Neutrophil (primary cell): ENCODE measurements at regions not wholly inside any gene's neighbourhood (a gene's known extent, or its start where the extent isn't known, plus 50 kb on each side); places are given as distances from the start of the nearest gene placed in this dataset.
"Not testable (repeated sequence)": the region's sequence is repeated elsewhere in the genome, so short reads cannot be mapped to it uniquely, and the experiment has no call there.

Source experiments
- H3K27ac ChIP-seq: fragments of 200-600 bp; sonication (generic); 2 replicates; pipeline ENCODE4 v1.5.1; 2016; ENCODE audit warnings: mild to moderate bottlenecking, moderate library complexity
- H3K27me3 ChIP-seq: fragments of 200-600 bp; sonication (generic); 2 replicates; pipeline ENCODE4 v1.6.0; 2016; ENCODE audit warnings: mild to moderate bottlenecking
- H3K36me3 ChIP-seq: fragments of 200-600 bp; sonication (generic); 2 replicates; pipeline ENCODE4 v1.5.1; 2017
- H3K4me1 ChIP-seq, 2 experiments: fragments of 200-600 bp in 1 of 2; sonication (generic) in 1 of 2; 1 replicate in 1 of 2; 2 replicates in 1 of 2; pipeline versions ENCODE4 v1.5.1 to v1.6.1; 2013 to 2016; ENCODE audit warnings: low read depth in 1 of 2, low read length in 1 of 2, mild to moderate bottlenecking in 1 of 2, moderate library complexity in 1 of 2; ENCODE audit not compliant: control insufficient read depth in 1 of 2, insufficient read depth in 1 of 2
- H3K4me3 ChIP-seq, 2 experiments: fragments of 200-600 bp in 1 of 2; sonication (generic) in 1 of 2; 1 replicate in 1 of 2; 2 replicates in 1 of 2; pipeline ENCODE4 v1.5.1; 2013 to 2016; ENCODE audit warnings: low read depth in 1 of 2, low read length in 1 of 2, mild to moderate bottlenecking in 1 of 2, moderate library complexity in 1 of 2
- H3K9me3 ChIP-seq: fragments of 200-600 bp; sonication (generic); 2 replicates; pipeline ENCODE4 v1.5.1; 2016
- CTCF ChIP-seq: fragments of 200-600 bp; sonication (generic); IDR thresholded peaks from 2 replicates; pipeline ENCODE4 v1.5.1; 2016; ENCODE audit warnings: antibody characterized with exemption

DNA sequence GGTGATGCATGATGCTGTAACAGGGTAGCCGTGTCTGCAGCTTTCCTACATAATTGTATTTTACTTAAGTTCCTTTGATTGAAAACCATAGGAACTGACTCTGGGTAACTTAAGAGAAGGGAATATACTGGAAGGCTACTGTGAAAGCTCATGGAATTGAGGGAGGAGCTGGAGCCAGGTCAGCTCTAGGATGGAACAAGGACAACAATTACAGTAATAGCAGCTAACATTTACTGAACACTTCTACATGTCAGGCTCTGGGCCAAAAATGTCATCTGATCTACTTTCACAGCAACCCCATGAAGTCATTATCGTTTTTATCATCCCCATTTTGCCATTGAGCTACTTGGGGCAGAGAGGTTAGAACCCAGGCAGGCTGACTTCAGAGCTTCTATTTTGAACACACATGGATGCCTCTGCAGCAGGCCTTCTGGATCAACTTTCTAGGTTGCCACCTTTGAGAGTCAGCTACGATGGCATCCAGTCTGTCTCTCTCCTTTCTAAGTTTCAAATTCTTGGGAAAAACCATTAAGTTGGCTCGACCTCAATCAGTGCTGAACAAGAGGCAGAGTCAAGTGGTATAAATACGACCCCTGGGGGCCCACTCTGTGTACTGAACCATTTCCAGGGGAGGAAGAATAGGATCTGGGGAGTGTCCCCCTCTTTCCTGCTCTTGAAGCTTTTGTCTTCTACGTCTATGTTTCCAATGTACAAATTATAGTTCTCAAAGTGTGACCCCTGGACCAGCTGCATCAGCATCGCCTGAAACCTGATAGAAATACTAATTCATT, 272.3 kb upstream of the PLPP4 start:
- TF ChIP-seq CTCF: no peak
- H3K9me3 ChIP-seq: no peaks in the 10 kb centered on the region
- H3K36me3 ChIP-seq: no peaks in the 10 kb centered on the region
- no peaks in the 10 kb centered on the region for H3K27me3 ChIP-seq
- no peaks in the 10 kb centered on the region for H3K4me1 ChIP-seq
- no peak overlapping the region for H3K4me3 ChIP-seq
- H3K27ac ChIP-seq: no peak overlapping the region

- Histone ChIP-seq H3K36me3 (no peaks in the 10 kb centered on the region), H3K27ac (no peak overlapping the region), H3K4me1 (no peaks in the 10 kb centered on the region), H3K4me3 (no peak overlapping the region), H3K9me3 (no peaks in the 10 kb centered on the region), H3K27me3 (no peaks in the 10 kb centered on the region)
- no peak for TF ChIP-seq CTCF
Measured at GRCh38 chr10:120186506-120186905, 270.5 kb upstream of the PLPP4 start.

DNA sequence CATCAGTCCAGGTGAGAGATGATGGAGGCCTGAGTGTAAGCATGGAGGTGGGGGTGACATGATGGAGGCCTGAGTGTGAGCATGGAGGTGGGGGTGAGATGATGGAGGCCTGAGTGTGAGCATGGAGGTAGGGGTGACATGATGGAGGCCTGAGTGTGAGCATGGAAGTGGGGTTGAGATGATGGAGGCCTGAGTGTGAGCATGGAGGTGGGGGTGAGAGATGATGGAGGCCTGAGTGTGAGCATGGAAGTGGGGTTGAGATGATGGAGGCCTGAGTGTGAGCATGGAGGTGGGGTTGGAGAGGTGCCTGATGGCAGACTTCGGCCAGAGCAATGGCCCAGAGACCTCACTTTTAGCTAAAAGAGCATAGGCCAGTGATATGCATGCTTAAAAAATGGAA, 269.9 kb upstream of the PLPP4 start:
- H3K4me3 ChIP-seq, H3K27ac ChIP-seq, H3K36me3 ChIP-seq, H3K27me3 ChIP-seq, H3K4me1 ChIP-seq, H3K9me3 ChIP-seq: not testable (repeated sequence)

GRCh38 chr10:120188950-120189349, 268.1 kb upstream of the PLPP4 start:
- Histone ChIP-seq H3K27ac (no peak overlapping the region), H3K4me1 (no peaks in the 10 kb centered on the region), H3K36me3 (no peaks in the 10 kb centered on the region), H3K9me3 (no peaks in the 10 kb centered on the region), H3K27me3 (no peaks in the 10 kb centered on the region), H3K4me3 (no peak overlapping the region)
- TF ChIP-seq CTCF: no peak

- Histone ChIP-seq H3K27me3 (no peaks in the 10 kb centered on the region), H3K4me1 (no peaks in the 10 kb centered on the region), H3K27ac (no peak overlapping the region), H3K4me3 (no peak overlapping the region), H3K9me3 (no peaks in the 10 kb centered on the region), H3K36me3 (no peaks in the 10 kb centered on the region)
- TF ChIP-seq CTCF: no peak
Measured at GRCh38 chr10:120195984-120196712, 260.9 kb upstream of the PLPP4 start.

GRCh38 chr10:120204877-120205276, 252.2 kb upstream of the PLPP4 start:
- TF ChIP-seq CTCF: no peak
- Histone ChIP-seq H3K27ac (no peak overlapping the region), H3K36me3 (no peaks in the 10 kb centered on the region), H3K4me1 (no peaks in the 10 kb centered on the region), H3K9me3 (no peaks in the 10 kb centered on the region), H3K4me3 (no peak overlapping the region), H3K27me3 (no peaks in the 10 kb centered on the region)
